DOHH2 (cell line): ENCODE measurements at regions not wholly inside any gene's neighbourhood (a gene's known extent, or its start where the extent isn't known, plus 50 kb on each side); places are given as distances from the start of the nearest gene placed in this dataset.

Source experiments
- H3F3A ChIP-seq: fragments of 200-600 bp; sonication (generic), shearing (Covaris generic); 2 replicates; pipeline ENCODE4 v1.6.0; 2016; ENCODE audit warnings: antibody characterized with exemption, mild to moderate bottlenecking; ENCODE audit not compliant: control insufficient read depth, insufficient read depth
- H3K27ac ChIP-seq: fragments of 200-600 bp; sonication (generic); 2 replicates; pipeline ENCODE4 v1.5.1; 2014; ENCODE audit warnings: low read depth, mild to moderate bottlenecking, low read length, moderate library complexity
- H3K27me3 ChIP-seq: fragments of 200-600 bp; sonication (generic); 2 replicates; pipeline ENCODE4 v1.6.1; 2014; ENCODE audit warnings: mild to moderate bottlenecking, low read length, mixed read lengths; ENCODE audit not compliant: control insufficient read depth
- H3K36me3 ChIP-seq: fragments of 200-600 bp; sonication (generic); 2 replicates; pipeline ENCODE4 v1.6.1; 2014; ENCODE audit warnings: mild to moderate bottlenecking, low read length, moderate library complexity, mixed read lengths; ENCODE audit not compliant: control insufficient read depth
- H3K4me1 ChIP-seq: fragments of 200-600 bp; sonication (generic); 2 replicates; pipeline ENCODE4 v1.6.1; 2014; ENCODE audit warnings: mild to moderate bottlenecking, low read length, mixed read lengths; ENCODE audit not compliant: control insufficient read depth
- H3K4me2 ChIP-seq: fragments of 200-600 bp; sonication (generic); 2 replicates; pipeline ENCODE4 v1.6.0; 2014; ENCODE audit warnings: mild to moderate bottlenecking, low read length, moderate library complexity
- H3K4me3 ChIP-seq: fragments of 200-600 bp; sonication (generic); 2 replicates; pipeline ENCODE4 v1.5.1; 2014; ENCODE audit warnings: mild to moderate bottlenecking, low read length, mixed read lengths
- H3K79me2 ChIP-seq: fragments of 200-600 bp; sonication (generic); 2 replicates; pipeline ENCODE4 v1.6.1; 2014; ENCODE audit warnings: mild to moderate bottlenecking, low read length, mixed read lengths; ENCODE audit not compliant: control insufficient read depth
- H3K9me2 ChIP-seq: fragments of 200-600 bp; sonication (generic); replicated peaks from 2 replicates; pipeline ENCODE4 v1.6.1; 2014; ENCODE audit warnings: mild to moderate bottlenecking, low read length, mixed read lengths; ENCODE audit not compliant: control insufficient read depth
- H3K9me3 ChIP-seq: fragments of 200-600 bp; sonication (generic); 2 replicates; pipeline ENCODE4 v1.6.1; 2014; ENCODE audit warnings: antibody characterized with exemption, low read length, mixed read lengths; ENCODE audit not compliant: control insufficient read depth, insufficient read depth
- H4K20me1 ChIP-seq: fragments of 200-600 bp; sonication (generic); 2 replicates; pipeline ENCODE4 v1.6.0; 2014; ENCODE audit warnings: low read depth, mild to moderate bottlenecking, antibody characterized with exemption, low read length, moderate library complexity; ENCODE audit not compliant: control insufficient read depth, insufficient read depth
- EZH2phosphoT487 ChIP-seq: fragments of 200-600 bp; sonication (generic); IDR thresholded peaks from 2 replicates; pipeline ENCODE4 v1.6.1; 2017; ENCODE audit warnings: borderline replicate concordance, mild to moderate bottlenecking, antibody characterized with exemption, low read length, moderate library complexity, mixed read lengths
- TF ChIP-seq, protein P1 (sequence below): fragments of 200-600 bp; sonication (generic); IDR thresholded peaks from one replicate; pipeline ENCODE4 v1.5.1; 2014; ENCODE audit warnings: antibody characterized with exemption, mild to moderate bottlenecking, low read depth, low read length; ENCODE audit not compliant: poor library complexity, severe bottlenecking

DNA sequence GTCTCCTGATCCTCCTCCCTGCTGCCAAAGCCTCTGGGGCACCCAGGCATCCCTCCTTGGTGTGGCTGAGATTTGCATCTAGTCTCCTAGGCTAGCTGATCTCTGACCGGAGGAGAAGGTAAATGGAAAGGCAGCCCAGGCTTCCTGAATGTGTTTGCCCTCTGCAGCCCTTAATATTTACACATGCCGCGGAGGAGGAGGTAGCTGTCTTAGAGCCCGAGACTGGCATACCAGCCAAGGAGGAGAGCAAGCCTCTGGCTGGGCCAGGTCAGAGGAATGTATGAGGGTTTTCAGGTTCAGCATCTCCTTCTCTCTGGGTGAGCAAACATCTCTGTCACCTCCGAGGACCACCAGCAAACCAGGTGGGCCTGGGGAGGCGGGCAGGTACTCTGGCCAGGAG, 86.0 kb upstream of the GRIK3 start:
- Histone ChIP-seq H3K9me3 (no peaks in the 10 kb centered on the region), H3K36me3 (no peaks in the 10 kb centered on the region), H3K4me1 (no peaks in the 10 kb centered on the region), H3K9me2 (no peaks in the 10 kb centered on the region), H3K4me3 (no peak overlapping the region), H3K79me2 (no peaks in the 10 kb centered on the region), H3K27ac (no peak overlapping the region), H3K4me2 (no peak overlapping the region), H4K20me1 (no peaks in the 10 kb centered on the region), H3K27me3 (no peaks in the 10 kb centered on the region), H3F3A (no peaks in the 10 kb centered on the region)
- TF ChIP-seq, protein P1, sequence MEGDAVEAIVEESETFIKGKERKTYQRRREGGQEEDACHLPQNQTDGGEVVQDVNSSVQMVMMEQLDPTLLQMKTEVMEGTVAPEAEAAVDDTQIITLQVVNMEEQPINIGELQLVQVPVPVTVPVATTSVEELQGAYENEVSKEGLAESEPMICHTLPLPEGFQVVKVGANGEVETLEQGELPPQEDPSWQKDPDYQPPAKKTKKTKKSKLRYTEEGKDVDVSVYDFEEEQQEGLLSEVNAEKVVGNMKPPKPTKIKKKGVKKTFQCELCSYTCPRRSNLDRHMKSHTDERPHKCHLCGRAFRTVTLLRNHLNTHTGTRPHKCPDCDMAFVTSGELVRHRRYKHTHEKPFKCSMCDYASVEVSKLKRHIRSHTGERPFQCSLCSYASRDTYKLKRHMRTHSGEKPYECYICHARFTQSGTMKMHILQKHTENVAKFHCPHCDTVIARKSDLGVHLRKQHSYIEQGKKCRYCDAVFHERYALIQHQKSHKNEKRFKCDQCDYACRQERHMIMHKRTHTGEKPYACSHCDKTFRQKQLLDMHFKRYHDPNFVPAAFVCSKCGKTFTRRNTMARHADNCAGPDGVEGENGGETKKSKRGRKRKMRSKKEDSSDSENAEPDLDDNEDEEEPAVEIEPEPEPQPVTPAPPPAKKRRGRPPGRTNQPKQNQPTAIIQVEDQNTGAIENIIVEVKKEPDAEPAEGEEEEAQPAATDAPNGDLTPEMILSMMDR = no peak
- TF ChIP-seq EZH2phosphoT487 = no peak

DNA sequence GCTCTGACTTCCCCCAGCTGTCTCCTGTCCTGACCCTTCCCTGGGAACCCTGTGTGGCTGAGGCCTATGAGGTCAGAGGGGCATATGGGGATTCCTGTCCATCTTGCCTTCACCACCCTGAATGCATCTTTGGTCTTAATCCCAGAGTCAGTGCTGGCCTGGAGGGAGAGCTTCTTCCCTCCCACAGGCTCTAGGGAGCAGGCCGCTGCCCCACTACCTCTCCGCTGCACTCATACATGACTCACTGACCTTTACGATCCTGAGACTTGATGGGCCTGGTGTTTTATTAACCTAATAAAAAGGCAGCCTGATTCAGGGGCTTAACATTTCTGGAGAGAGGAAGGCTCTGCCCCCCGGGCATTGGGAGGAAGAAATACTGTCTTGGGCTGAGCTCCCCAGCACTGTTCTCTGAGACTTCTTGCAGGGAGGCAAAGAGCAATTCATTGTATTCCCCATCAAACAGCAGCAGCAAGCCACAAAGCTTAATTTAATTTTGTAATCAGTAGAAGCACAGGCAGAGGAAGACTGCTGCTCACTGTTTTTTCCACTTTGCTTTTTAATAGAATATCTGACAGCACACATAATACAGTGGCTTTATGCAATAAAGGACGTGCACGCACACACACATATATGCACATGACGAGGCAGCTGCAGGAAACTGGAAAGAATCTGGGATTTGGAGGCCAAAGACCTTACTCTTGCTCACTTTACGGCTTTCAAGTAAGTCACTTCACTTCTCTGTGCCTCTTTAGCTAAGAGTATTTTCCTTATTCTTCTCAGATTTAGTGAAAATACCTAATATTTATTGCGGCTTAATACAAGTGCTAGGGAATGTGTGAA, 89.2 kb upstream of the GRIK3 start:
- H3K79me2 ChIP-seq = no peaks in the 10 kb centered on the region
- H3K9me2 ChIP-seq = no peaks in the 10 kb centered on the region
- H3K27me3 ChIP-seq = no peaks in the 10 kb centered on the region
- H3F3A ChIP-seq = no peaks in the 10 kb centered on the region
- H3K27ac ChIP-seq = no peak overlapping the region
- H3K4me3 ChIP-seq = no peak overlapping the region
- H3K4me1 ChIP-seq = no peaks in the 10 kb centered on the region
- H3K9me3 ChIP-seq = no peaks in the 10 kb centered on the region
- no peaks in the 10 kb centered on the region for H3K36me3 ChIP-seq
- TF ChIP-seq, protein P1 = no peak
- TF ChIP-seq EZH2phosphoT487 = no peak
- no peak overlapping the region for H3K4me2 ChIP-seq
- H4K20me1 ChIP-seq = no peaks in the 10 kb centered on the region

DNA sequence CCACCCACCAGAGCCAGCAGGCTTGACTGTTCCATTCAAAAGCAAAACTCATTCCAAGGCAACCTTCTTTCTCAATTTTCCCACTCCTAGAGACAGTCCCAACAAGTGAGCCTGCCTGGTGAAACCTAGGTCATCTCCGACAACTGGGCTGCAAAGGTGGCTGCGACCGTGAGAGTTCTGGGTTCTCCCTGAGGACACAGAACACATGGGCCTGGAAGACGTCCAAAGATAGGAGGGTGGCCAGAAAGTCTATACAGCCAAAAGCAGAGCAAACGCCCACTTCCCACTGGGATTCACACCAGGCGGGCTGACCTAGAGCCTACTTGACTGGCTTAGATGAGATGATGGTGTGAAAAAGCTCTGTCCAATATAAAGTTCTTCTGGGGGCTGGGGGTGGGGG, 90.2 kb upstream of the GRIK3 start:
- no peaks in the 10 kb centered on the region for H3K27me3 ChIP-seq
- H3K79me2 ChIP-seq = no peaks in the 10 kb centered on the region
- H3K36me3 ChIP-seq = no peaks in the 10 kb centered on the region
- H3K4me1 ChIP-seq = no peaks in the 10 kb centered on the region
- H3F3A ChIP-seq = no peaks in the 10 kb centered on the region
- H3K9me2 ChIP-seq = no peaks in the 10 kb centered on the region
- no peak overlapping the region for H3K4me2 ChIP-seq
- H4K20me1 ChIP-seq = no peaks in the 10 kb centered on the region
- H3K27ac ChIP-seq = no peak overlapping the region
- no peak overlapping the region for H3K4me3 ChIP-seq
- H3K9me3 ChIP-seq = no peaks in the 10 kb centered on the region
- TF ChIP-seq EZH2phosphoT487 = no peak
- TF ChIP-seq, protein P1 = no peak
